Epithelial cell of prostate (primary cell): ENCODE measurements at regions not wholly inside any gene's neighbourhood (a gene's known extent, or its start where the extent isn't known, plus 50 kb on each side); places are given as distances from the start of the nearest gene placed in this dataset.
A peak's percentile ranks its signal among the peaks of the same experiment; 100 is the strongest.
"Not testable (repeated sequence)": the region's sequence is repeated elsewhere in the genome, so short reads cannot be mapped to it uniquely, and the experiment has no call there.

Experiments used
- DNase-seq: peaks from one replicate; pipeline ENCODE4 v3.0.0-alpha.2; 2011; ENCODE audit warnings: low read depth, low spot score
- H3K27ac ChIP-seq: fragments of 450-650 bp; 2 replicates; pipeline ENCODE4 v1.5.1; 2017; ENCODE audit warnings: mild to moderate bottlenecking

GRCh38 chr4:122100508-122100907, 51.6 kb upstream of the BLTP1 start:
- DNase-seq: no peak
- no peak overlapping the region for H3K27ac ChIP-seq

- no peak overlapping the region for H3K27ac ChIP-seq
- no peak for DNase-seq
These were observed 52.2 kb upstream of the BLTP1 start for GRCh38 chr4:122099896-122100295.

GRCh38 chr4:122091836-122092405, 60.2 kb upstream of the BLTP1 start:
- H3K27ac ChIP-seq: no peak overlapping the region
- DNase-seq: no peak

- DNase-seq: no peak
- no peak overlapping the region for H3K27ac ChIP-seq
These were observed 60.7 kb upstream of the BLTP1 start for GRCh38 chr4:122091397-122091796.

- H3K27ac ChIP-seq: no peak overlapping the region
- no peak for DNase-seq
These were observed 61.1 kb upstream of the BLTP1 start for GRCh38 chr4:122090989-122091388.

- DNase-seq: no peak
- H3K27ac ChIP-seq: no peak overlapping the region
These were observed 65.6 kb upstream of the BLTP1 start for GRCh38 chr4:122086338-122087065.

- DNase-seq: no peak
These were observed 68.1 kb upstream of the BLTP1 start for GRCh38 chr4:122083989-122084388.

GRCh38 chr4:122083351-122083750, 68.8 kb upstream of the BLTP1 start:
- H3K27ac ChIP-seq: no peak overlapping the region
- no peak for DNase-seq

More at GRCh38 chr4:122083989-122084388, 68.1 kb upstream of the BLTP1 start:
- H3K27ac ChIP-seq: no peak overlapping the region

- DNase-seq: no peak
These were observed 69.5 kb upstream of the BLTP1 start for GRCh38 chr4:122082661-122083060.

GRCh38 chr4:122077653-122078052, 74.5 kb upstream of the BLTP1 start:
- H3K27ac ChIP-seq, DNase-seq: not testable (repeated sequence)

More at GRCh38 chr4:122082661-122083060, 69.5 kb upstream of the BLTP1 start:
- no peak overlapping the region for H3K27ac ChIP-seq

- not testable (repeated sequence) for H3K27ac ChIP-seq, DNase-seq
These were observed 75.3 kb upstream of the BLTP1 start for GRCh38 chr4:122076835-122077234.

GRCh38 chr4:122073615-122074014, 78.5 kb upstream of the BLTP1 start:
- DNase-seq: no peak
- H3K27ac ChIP-seq: no peak overlapping the region

- no peak for DNase-seq
These were observed 86.2 kb upstream of the BLTP1 start for GRCh38 chr4:122065915-122066314.

GRCh38 chr4:122065149-122065548, 87.0 kb upstream of the BLTP1 start:
- H3K27ac ChIP-seq: no peak overlapping the region
- no peak for DNase-seq

More at GRCh38 chr4:122065915-122066314, 86.2 kb upstream of the BLTP1 start:
- H3K27ac ChIP-seq: no peak overlapping the region

GRCh38 chr4:122053186-122053585, 98.9 kb upstream of the BLTP1 start:
- H3K27ac ChIP-seq: no peak overlapping the region
- no peak for DNase-seq

- DNase-seq: no peak
- H3K27ac ChIP-seq: no peak overlapping the region
These were observed 99.5 kb upstream of the BLTP1 start for GRCh38 chr4:122052677-122053076.

GRCh38 chr4:122050841-122051240, 99.0 kb upstream of the TRPC3 start:
- no peak overlapping the region for H3K27ac ChIP-seq
- no peak for DNase-seq

- DNase-seq: no peak
- H3K27ac ChIP-seq: no peak overlapping the region
These were observed 95.9 kb upstream of the TRPC3 start for GRCh38 chr4:122047456-122048425.

- no peak overlapping the region for H3K27ac ChIP-seq
- DNase-seq: no peak
These were observed 94.4 kb upstream of the TRPC3 start for GRCh38 chr4:122046255-122046654.

- no peak overlapping the region for H3K27ac ChIP-seq
- DNase-seq: peak; percentile 82
These were observed 93.7 kb upstream of the TRPC3 start for GRCh38 chr4:122045533-122045932.

GRCh38 chr4:122044501-122044900, 92.6 kb upstream of the TRPC3 start:
- no peak overlapping the region for H3K27ac ChIP-seq
- no peak for DNase-seq
